Liver (tissue), 8 donors: ENCODE measurements at regions not wholly inside any gene's neighbourhood (a gene's known extent, or its start where the extent isn't known, plus 50 kb on each side); places are given as distances from the start of the nearest gene placed in this dataset.

Source experiments
- DNase-seq: peaks from one replicate; pipeline ENCODE4 v3.0.0-alpha.2; 2017; ENCODE audit warnings: low spot score
- H3K27ac ChIP-seq, 2 donors: one replicate each; pipeline ENCODE4 v1.7.0; 2013; ENCODE audit warnings: inconsistent platforms in 2 of 2, low read length in 2 of 2, control low read depth in 1 of 2, low read depth in 1 of 2, mild to moderate bottlenecking in 1 of 2
- H3K27me3 ChIP-seq, 4 donors: one replicate each; pipeline versions ENCODE4 v1.6.1 to v1.7.0; 2013; ENCODE audit warnings: low read length in 3 of 4, inconsistent platforms in 1 of 4, mild to moderate bottlenecking in 1 of 4, moderate library complexity in 1 of 4; ENCODE audit not compliant: control insufficient read depth in 4 of 4, insufficient read depth in 4 of 4
- H3K36me3 ChIP-seq, 4 donors: one replicate each; pipeline versions ENCODE4 v1.6.1 to v1.7.0; 2013; ENCODE audit warnings: low read length in 3 of 4, mild to moderate bottlenecking in 3 of 4, low read depth in 1 of 4, moderate library complexity in 1 of 4; ENCODE audit not compliant: control insufficient read depth in 4 of 4, insufficient read depth in 3 of 4
- H3K4me1 ChIP-seq, 4 donors: one replicate each; pipeline versions ENCODE4 v1.6.1 to v1.7.0; 2013; ENCODE audit warnings: low read length in 3 of 4, mild to moderate bottlenecking in 3 of 4, moderate library complexity in 1 of 4; ENCODE audit not compliant: control insufficient read depth in 4 of 4, insufficient read depth in 4 of 4
- H3K4me3 ChIP-seq, 3 donors: one replicate each; pipeline versions ENCODE4 v1.6.1 to v1.7.0; 2013; ENCODE audit warnings: low read length in 3 of 3, control low read depth in 1 of 3, low read depth in 1 of 3, mild to moderate bottlenecking in 1 of 3
- H3K9ac ChIP-seq, 2 donors: one replicate each; pipeline ENCODE4 v1.7.0; 2013; ENCODE audit warnings: low read length in 2 of 2, mild to moderate bottlenecking in 2 of 2, moderate library complexity in 2 of 2, control low read depth in 1 of 2, low read depth in 1 of 2
- H3K9me3 ChIP-seq, 4 donors: one replicate each; pipeline versions ENCODE4 v1.6.1 to v1.7.0; 2013; ENCODE audit warnings: low read length in 3 of 4; ENCODE audit not compliant: control insufficient read depth in 4 of 4
- EGR1 ChIP-seq, 2 donors: IDR thresholded peaks; 2 replicates each; pipeline ENCODE4 v1.6.1; 2016 to 2018; ENCODE audit warnings: antibody characterized with exemption in 2 of 2, low read depth in 2 of 2
- FOXA1 ChIP-seq: IDR thresholded peaks from 2 replicates; pipeline ENCODE4 v1.6.1; 2016; ENCODE audit warnings: antibody characterized with exemption
- GABPA ChIP-seq, 2 donors: IDR thresholded peaks in 1 of 2; conservative IDR thresholded peaks in 1 of 2; 2 replicates each; pipeline ENCODE4 v1.6.1; 2016; ENCODE audit warnings: antibody characterized with exemption in 2 of 2, mild to moderate bottlenecking in 1 of 2, moderate library complexity in 1 of 2
- HNF4A ChIP-seq, 2 donors: conservative IDR thresholded peaks; 2 replicates each; pipeline ENCODE4 v1.6.1; 2016; ENCODE audit warnings: antibody characterized with exemption in 2 of 2, mild to moderate bottlenecking in 2 of 2
- HNF4G ChIP-seq: IDR thresholded peaks from 2 replicates; pipeline ENCODE4 v1.6.1; 2016; ENCODE audit warnings: antibody characterized with exemption
- JUND ChIP-seq, 2 donors: IDR thresholded peaks; 2 replicates each; pipeline ENCODE4 v1.6.1; 2016; ENCODE audit warnings: antibody characterized with exemption in 2 of 2
- NR2F2 ChIP-seq: IDR thresholded peaks from 2 replicates; pipeline ENCODE4 v1.6.1; 2016; ENCODE audit warnings: antibody characterized with exemption
- RAD21 ChIP-seq, 2 donors: IDR thresholded peaks; 2 replicates each; pipeline ENCODE4 v1.6.1; 2016; ENCODE audit warnings: antibody characterized with exemption in 2 of 2, mild to moderate bottlenecking in 2 of 2
- RXRA ChIP-seq, 2 donors: IDR thresholded peaks; 2 replicates each; pipeline ENCODE4 v1.6.1; 2017 to 2018; ENCODE audit warnings: antibody characterized with exemption in 2 of 2, mild to moderate bottlenecking in 1 of 2
- SP1 ChIP-seq: IDR thresholded peaks from 2 replicates; pipeline ENCODE4 v1.6.1; 2018; ENCODE audit warnings: antibody characterized with exemption, mild to moderate bottlenecking
- TAF1 ChIP-seq: conservative IDR thresholded peaks from 2 replicates; pipeline ENCODE4 v1.6.1; 2016; ENCODE audit warnings: antibody characterized with exemption, mild to moderate bottlenecking
- YY1 ChIP-seq: IDR thresholded peaks from 2 replicates; pipeline ENCODE4 v1.6.1; 2016; ENCODE audit warnings: antibody characterized with exemption, mild to moderate bottlenecking
- WGBS: extraction: QIAGEN DNeasy Blood & Tissue Kit; methylation state at CpG from one replicate; pipeline ENCODE4 v1.1.7; 2013; 5-methylcytosine and 5-hydroxymethylcytosine counted together
- TF ChIP-seq, protein P1 (sequence below): IDR thresholded peaks from 2 replicates; pipeline ENCODE4 v1.6.1; 2016; ENCODE audit warnings: antibody characterized with exemption, mild to moderate bottlenecking
- TF ChIP-seq, protein P2 (sequence below): fragments of 150-350 bp; IDR thresholded peaks from 2 replicates; pipeline ENCODE4 v1.5.1; 2017; ENCODE audit warnings: improper control_type of control experiment, low read depth, low read length; ENCODE audit not compliant: missing input control
- TF ChIP-seq, protein P3 (sequence below): IDR thresholded peaks from 2 replicates; pipeline ENCODE4 v1.6.1; 2016; ENCODE audit warnings: antibody characterized with exemption
- TF ChIP-seq, protein P4 (sequence below): IDR thresholded peaks from 2 replicates; pipeline ENCODE4 v1.6.1; 2016; ENCODE audit warnings: antibody characterized with exemption
- TF ChIP-seq, protein P5 (sequence below): IDR thresholded peaks from 2 replicates; pipeline ENCODE4 v1.6.1; 2016; ENCODE audit warnings: antibody characterized with exemption
- donor health status: healthy.
- donor health status: healthy.
- donor health status: healthy.
- donor health status: healthy.
- donor health status: healthy.

DNA sequence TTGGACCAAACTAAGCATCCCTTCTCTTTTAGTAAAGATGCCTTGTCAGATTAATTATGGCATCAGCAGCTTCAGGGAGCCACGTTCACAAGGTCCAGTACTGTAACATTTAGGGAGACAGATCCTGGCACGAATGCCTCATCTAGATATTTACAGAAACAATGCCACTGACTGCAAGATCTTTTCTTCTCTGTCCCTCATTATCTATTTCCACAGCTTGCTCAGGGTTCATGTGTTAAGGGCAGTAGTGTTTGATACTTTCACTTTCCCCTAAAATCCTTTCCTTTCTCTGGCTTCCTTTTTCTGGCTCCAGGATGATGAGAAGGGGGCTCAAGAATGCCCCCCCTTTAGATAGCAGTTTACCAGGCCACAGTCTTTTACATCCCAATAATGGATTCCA lies 393.9 kb downstream of the BCL11A start (continued):
- TF ChIP-seq, protein P1, sequence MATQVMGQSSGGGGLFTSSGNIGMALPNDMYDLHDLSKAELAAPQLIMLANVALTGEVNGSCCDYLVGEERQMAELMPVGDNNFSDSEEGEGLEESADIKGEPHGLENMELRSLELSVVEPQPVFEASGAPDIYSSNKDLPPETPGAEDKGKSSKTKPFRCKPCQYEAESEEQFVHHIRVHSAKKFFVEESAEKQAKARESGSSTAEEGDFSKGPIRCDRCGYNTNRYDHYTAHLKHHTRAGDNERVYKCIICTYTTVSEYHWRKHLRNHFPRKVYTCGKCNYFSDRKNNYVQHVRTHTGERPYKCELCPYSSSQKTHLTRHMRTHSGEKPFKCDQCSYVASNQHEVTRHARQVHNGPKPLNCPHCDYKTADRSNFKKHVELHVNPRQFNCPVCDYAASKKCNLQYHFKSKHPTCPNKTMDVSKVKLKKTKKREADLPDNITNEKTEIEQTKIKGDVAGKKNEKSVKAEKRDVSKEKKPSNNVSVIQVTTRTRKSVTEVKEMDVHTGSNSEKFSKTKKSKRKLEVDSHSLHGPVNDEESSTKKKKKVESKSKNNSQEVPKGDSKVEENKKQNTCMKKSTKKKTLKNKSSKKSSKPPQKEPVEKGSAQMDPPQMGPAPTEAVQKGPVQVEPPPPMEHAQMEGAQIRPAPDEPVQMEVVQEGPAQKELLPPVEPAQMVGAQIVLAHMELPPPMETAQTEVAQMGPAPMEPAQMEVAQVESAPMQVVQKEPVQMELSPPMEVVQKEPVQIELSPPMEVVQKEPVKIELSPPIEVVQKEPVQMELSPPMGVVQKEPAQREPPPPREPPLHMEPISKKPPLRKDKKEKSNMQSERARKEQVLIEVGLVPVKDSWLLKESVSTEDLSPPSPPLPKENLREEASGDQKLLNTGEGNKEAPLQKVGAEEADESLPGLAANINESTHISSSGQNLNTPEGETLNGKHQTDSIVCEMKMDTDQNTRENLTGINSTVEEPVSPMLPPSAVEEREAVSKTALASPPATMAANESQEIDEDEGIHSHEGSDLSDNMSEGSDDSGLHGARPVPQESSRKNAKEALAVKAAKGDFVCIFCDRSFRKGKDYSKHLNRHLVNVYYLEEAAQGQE = no peak
- TF ChIP-seq RXRA (IDR thresholded peaks at IDR 0.05) = no peak
- TF ChIP-seq, protein P2, sequence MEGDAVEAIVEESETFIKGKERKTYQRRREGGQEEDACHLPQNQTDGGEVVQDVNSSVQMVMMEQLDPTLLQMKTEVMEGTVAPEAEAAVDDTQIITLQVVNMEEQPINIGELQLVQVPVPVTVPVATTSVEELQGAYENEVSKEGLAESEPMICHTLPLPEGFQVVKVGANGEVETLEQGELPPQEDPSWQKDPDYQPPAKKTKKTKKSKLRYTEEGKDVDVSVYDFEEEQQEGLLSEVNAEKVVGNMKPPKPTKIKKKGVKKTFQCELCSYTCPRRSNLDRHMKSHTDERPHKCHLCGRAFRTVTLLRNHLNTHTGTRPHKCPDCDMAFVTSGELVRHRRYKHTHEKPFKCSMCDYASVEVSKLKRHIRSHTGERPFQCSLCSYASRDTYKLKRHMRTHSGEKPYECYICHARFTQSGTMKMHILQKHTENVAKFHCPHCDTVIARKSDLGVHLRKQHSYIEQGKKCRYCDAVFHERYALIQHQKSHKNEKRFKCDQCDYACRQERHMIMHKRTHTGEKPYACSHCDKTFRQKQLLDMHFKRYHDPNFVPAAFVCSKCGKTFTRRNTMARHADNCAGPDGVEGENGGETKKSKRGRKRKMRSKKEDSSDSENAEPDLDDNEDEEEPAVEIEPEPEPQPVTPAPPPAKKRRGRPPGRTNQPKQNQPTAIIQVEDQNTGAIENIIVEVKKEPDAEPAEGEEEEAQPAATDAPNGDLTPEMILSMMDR = no peak

DNA sequence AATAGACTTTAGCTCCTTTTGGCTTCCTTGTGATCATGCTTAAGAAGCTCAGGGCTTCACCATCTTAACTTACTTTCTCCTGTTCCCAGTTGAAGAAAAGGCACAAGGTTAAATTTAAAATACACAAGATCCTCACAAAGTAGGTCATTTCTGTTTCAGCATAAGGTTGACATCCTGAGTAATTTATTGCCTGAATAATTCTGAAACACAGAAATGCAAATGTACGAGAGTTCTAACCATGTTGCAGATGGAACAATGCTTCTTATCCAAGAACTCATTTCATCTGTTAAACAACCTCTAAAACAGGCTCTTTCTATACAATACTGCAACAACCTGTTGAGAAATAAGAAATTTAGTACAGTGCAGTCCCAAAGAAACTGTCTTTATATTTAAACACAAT lies 395.2 kb downstream of the BCL11A start:
- Histone ChIP-seq H3K4me3 (no peak overlapping the region), H3K9ac (no peak overlapping the region), H3K27me3 (no peaks in the 10 kb centered on the region), H3K27ac (no peak overlapping the region), H3K4me1 (no peaks in the 10 kb centered on the region), H3K9me3 (no peaks in the 10 kb centered on the region), H3K36me3 (no peaks in the 10 kb centered on the region)
- TF ChIP-seq NR2F2 = no peak
- TF ChIP-seq JUND (IDR thresholded peaks at IDR 0.05) = no peak
- TF ChIP-seq YY1 = no peak
- no peak for TF ChIP-seq RXRA (IDR thresholded peaks at IDR 0.05)
- no peak for TF ChIP-seq FOXA1
- no peak for TF ChIP-seq HNF4A (conservative IDR thresholded peaks at IDR 0.05)
- no peak for TF ChIP-seq TAF1
- TF ChIP-seq, protein P3, sequence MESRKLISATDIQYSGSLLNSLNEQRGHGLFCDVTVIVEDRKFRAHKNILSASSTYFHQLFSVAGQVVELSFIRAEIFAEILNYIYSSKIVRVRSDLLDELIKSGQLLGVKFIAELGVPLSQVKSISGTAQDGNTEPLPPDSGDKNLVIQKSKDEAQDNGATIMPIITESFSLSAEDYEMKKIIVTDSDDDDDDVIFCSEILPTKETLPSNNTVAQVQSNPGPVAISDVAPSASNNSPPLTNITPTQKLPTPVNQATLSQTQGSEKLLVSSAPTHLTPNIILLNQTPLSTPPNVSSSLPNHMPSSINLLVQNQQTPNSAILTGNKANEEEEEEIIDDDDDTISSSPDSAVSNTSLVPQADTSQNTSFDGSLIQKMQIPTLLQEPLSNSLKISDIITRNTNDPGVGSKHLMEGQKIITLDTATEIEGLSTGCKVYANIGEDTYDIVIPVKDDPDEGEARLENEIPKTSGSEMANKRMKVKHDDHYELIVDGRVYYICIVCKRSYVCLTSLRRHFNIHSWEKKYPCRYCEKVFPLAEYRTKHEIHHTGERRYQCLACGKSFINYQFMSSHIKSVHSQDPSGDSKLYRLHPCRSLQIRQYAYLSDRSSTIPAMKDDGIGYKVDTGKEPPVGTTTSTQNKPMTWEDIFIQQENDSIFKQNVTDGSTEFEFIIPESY = no peak
- no peak for TF ChIP-seq GABPA (IDR thresholded peaks at IDR 0.05 in 1 of 2, conservative IDR thresholded peaks at IDR 0.05 in 1 of 2)
- TF ChIP-seq, protein P1 = no peak
- TF ChIP-seq, protein P2 = no peak
- TF ChIP-seq SP1 = no peak
- TF ChIP-seq EGR1 (IDR thresholded peaks at IDR 0.05; ENCODE audit: low read depth in 2 of 2) = no peak
- no peak for TF ChIP-seq HNF4G
- TF ChIP-seq, protein P4, sequence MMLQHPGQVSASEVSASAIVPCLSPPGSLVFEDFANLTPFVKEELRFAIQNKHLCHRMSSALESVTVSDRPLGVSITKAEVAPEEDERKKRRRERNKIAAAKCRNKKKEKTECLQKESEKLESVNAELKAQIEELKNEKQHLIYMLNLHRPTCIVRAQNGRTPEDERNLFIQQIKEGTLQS = no peak
- TF ChIP-seq RAD21 (IDR thresholded peaks at IDR 0.05) = no peak
- TF ChIP-seq, protein P5, sequence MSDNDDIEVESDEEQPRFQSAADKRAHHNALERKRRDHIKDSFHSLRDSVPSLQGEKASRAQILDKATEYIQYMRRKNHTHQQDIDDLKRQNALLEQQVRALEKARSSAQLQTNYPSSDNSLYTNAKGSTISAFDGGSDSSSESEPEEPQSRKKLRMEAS = no peak
- no peak for DNase-seq
- WGBS = 93% methylated on average over 1 of the region's 1 CpG
